ENCODE measurements at regions not wholly inside any gene's neighbourhood (a gene's known extent, or its start where the extent isn't known, plus 50 kb on each side); places are given as distances from the start of the nearest gene placed in this dataset.

GRCh38 chr11:70900540-70900939, 351.8 kb downstream of the SHANK2 start:
- TF ChIP-seq CTCF (IDR thresholded peaks at IDR 0.05; ENCODE audit: insufficient read depth, low read depth, low read length) (no peak), EZH2 (IDR thresholded peaks at IDR 0.05; ENCODE audit: insufficient read depth, low read length) (no peak)
